ENCODE measurements at regions not wholly inside any gene's neighbourhood (a gene's known extent, or its start where the extent isn't known, plus 50 kb on each side); places are given as distances from the start of the nearest gene placed in this dataset.
"Not testable (repeated sequence)": the region's sequence is repeated elsewhere in the genome, so short reads cannot be mapped to it uniquely, and the experiment has no call there.

DNA sequence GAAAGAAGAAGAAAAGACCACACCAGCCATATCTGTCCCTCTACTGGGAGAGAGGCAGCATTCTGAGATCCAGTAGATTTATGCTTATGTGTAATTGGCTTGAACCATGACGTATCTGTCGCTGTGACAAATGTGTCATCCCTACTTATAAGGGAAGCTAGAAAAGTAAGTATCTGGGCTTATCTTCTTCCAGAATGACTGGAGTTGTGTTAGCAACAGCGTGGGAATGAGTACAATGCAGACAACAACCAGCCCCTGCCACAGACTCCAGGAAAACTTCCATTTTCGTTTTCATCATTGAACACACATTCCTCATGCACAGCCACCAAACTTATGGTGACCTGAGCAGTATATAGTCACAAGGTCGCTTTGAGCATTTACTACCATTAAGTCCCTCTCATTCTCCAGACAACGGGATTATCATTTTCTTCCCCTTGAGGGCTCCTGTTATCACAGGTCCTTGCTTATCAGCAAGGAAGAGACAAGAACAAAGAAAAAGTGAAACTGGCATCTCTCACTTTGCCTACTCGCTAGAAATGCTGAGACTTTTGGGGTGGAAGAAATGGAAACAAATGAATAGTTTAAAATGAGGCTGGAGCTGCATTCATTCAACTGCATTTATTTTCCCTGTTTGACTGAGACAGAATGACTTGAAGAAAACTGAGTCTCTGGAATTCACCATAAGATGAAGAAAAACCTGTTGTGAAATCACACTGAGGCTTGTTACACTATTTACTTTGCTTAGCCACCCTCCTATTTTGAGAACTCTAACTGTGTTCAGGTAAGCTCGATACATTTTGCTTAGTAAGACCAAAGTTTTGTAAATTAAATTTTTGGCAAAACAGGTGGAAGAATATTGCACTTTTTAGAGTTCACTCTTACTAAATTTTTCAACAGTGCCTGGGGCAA is 149.3 kb upstream of the FOXQ1 start:
- Histone ChIP-seq H3K79me2 (ENCODE audit: insufficient read depth, low read length) (no peaks in the 10 kb centered on the region), H3K27me3 (ENCODE audit: insufficient read depth, low read length) (no peaks in the 10 kb centered on the region), H3K9me2 (ENCODE audit: insufficient read depth) (no peaks in the 10 kb centered on the region), H3K4me1 (ENCODE audit: control insufficient read depth in 1 of 2, insufficient read depth in 2 of 2, low read length in 2 of 2) (no peaks in the 10 kb centered on the region), H3K4me2 (ENCODE audit: low read length) (no peak overlapping the region), H3K9me3 (ENCODE audit: control insufficient read depth in 1 of 2, insufficient read depth in 1 of 2, low read depth in 1 of 2, low read length in 2 of 2) (no peaks in the 10 kb centered on the region), H3K4me3 (replicated peaks in 1 of 2; ENCODE audit: low read depth in 1 of 2, low read length in 2 of 2) (no peak overlapping the region), H3K27ac (ENCODE audit: low read depth, low read length) (no peak overlapping the region), H2AFZ (ENCODE audit: low read depth, low read length, poor library complexity, severe bottlenecking) (no peak overlapping the region), H4K20me1 (ENCODE audit: insufficient read depth) (no peaks in the 10 kb centered on the region), H3K36me3 (ENCODE audit: control insufficient read depth in 1 of 2, insufficient read depth in 2 of 2, low read length in 2 of 2) (no peaks in the 10 kb centered on the region), H3K9ac (ENCODE audit: low read length) (no peak overlapping the region)
- ChIA-PET CTCF (no interaction called here), RAD21 (ENCODE audit: low non-redundant PET in 1 of 2, low total read pairs in 2 of 2, uncharacterized antibody in 2 of 2, unreplicated experiment in 2 of 2) (no interaction called here), POLR2A (no interaction called here)
- TF ChIP-seq FOSL1 (IDR thresholded peaks at IDR 0.05; ENCODE audit: low read depth) (no peak), JUND (IDR thresholded peaks at IDR 0.05) (no peak), EGR1 (IDR thresholded peaks at IDR 0.05; ENCODE audit: low read depth) (no peak), RAD21 (IDR thresholded peaks at IDR 0.05; ENCODE audit: low read depth) (no peak), SP1 (IDR thresholded peaks at IDR 0.05; ENCODE audit: low read depth) (no peak)
- TF ChIP-seq, protein P1, sequence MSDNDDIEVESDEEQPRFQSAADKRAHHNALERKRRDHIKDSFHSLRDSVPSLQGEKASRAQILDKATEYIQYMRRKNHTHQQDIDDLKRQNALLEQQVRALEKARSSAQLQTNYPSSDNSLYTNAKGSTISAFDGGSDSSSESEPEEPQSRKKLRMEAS (IDR thresholded peaks at IDR 0.05), result no peak
- TF ChIP-seq, protein P2, sequence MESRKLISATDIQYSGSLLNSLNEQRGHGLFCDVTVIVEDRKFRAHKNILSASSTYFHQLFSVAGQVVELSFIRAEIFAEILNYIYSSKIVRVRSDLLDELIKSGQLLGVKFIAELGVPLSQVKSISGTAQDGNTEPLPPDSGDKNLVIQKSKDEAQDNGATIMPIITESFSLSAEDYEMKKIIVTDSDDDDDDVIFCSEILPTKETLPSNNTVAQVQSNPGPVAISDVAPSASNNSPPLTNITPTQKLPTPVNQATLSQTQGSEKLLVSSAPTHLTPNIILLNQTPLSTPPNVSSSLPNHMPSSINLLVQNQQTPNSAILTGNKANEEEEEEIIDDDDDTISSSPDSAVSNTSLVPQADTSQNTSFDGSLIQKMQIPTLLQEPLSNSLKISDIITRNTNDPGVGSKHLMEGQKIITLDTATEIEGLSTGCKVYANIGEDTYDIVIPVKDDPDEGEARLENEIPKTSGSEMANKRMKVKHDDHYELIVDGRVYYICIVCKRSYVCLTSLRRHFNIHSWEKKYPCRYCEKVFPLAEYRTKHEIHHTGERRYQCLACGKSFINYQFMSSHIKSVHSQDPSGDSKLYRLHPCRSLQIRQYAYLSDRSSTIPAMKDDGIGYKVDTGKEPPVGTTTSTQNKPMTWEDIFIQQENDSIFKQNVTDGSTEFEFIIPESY (IDR thresholded peaks at IDR 0.05; ENCODE audit: extremely low read depth, insufficient replicate concordance, low read length), result no peak
- no TSS peak for BruUV-seq (replicated peaks)
- intact Hi-C loops (cut with micrococcal nuclease), result no loop called here
- ATAC-seq, result no peak
- no peak for DNase-seq (ENCODE audit: low read depth, low spot score)

DNA sequence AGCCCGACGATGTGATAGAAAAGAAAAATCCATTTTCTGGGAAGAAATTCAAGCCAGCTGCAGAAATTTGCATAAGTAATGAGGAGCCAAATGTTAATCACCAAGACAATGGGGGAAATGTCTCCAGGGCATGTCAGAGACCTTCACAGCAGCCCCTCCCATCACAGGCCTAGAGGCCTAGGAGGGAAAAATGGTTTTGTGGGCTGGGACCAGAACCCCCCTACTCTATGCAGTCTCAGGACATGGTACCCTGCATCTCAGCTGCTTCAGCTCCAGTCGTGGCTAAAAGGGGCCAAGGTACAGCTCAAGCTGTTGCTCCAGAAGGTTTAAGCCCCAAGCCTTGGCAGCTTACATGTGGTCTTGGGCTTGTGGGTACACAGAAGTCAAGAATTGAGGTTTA is 155.5 kb upstream of the FOXQ1 start:
- ATAC-seq; H3K9me3 ChIP-seq (ENCODE audit: control insufficient read depth in 1 of 2, insufficient read depth in 1 of 2, low read depth in 1 of 2, low read length in 2 of 2); DNase-seq (ENCODE audit: low read depth, low spot score); H3K79me2 ChIP-seq (ENCODE audit: insufficient read depth, low read length); H4K20me1 ChIP-seq (ENCODE audit: insufficient read depth); RAD21 ChIA-PET (ENCODE audit: low non-redundant PET in 1 of 2, low total read pairs in 2 of 2, uncharacterized antibody in 2 of 2, unreplicated experiment in 2 of 2); H3K4me1 ChIP-seq (ENCODE audit: control insufficient read depth in 1 of 2, insufficient read depth in 2 of 2, low read length in 2 of 2); H3K9ac ChIP-seq (ENCODE audit: low read length); H2AFZ ChIP-seq (ENCODE audit: low read depth, low read length, poor library complexity, severe bottlenecking); H3K27ac ChIP-seq (ENCODE audit: low read depth, low read length); H3K4me3 ChIP-seq (replicated peaks in 1 of 2; ENCODE audit: low read depth in 1 of 2, low read length in 2 of 2); CTCF ChIA-PET; POLR2A ChIA-PET; H3K9me2 ChIP-seq (ENCODE audit: insufficient read depth); H3K27me3 ChIP-seq (ENCODE audit: insufficient read depth, low read length); intact Hi-C loops (cut with micrococcal nuclease); H3K4me2 ChIP-seq (ENCODE audit: low read length); BruUV-seq (replicated peaks); H3K36me3 ChIP-seq (ENCODE audit: control insufficient read depth in 1 of 2, insufficient read depth in 2 of 2, low read length in 2 of 2): not testable (repeated sequence)
